HG03159 (cell line): ENCODE measurements at regions not wholly inside any gene's neighbourhood (a gene's known extent, or its start where the extent isn't known, plus 50 kb on each side); places are given as distances from the start of the nearest gene placed in this dataset.

ENCODE experiments used
- ATAC-seq: cut with Tn5 transposase; IDR thresholded peaks from one replicate; pipeline ENCODE4 v1.9.1; 2021; ENCODE audit warnings: mild to moderate bottlenecking, moderate library complexity; ENCODE audit not compliant: unreplicated experiment

DNA sequence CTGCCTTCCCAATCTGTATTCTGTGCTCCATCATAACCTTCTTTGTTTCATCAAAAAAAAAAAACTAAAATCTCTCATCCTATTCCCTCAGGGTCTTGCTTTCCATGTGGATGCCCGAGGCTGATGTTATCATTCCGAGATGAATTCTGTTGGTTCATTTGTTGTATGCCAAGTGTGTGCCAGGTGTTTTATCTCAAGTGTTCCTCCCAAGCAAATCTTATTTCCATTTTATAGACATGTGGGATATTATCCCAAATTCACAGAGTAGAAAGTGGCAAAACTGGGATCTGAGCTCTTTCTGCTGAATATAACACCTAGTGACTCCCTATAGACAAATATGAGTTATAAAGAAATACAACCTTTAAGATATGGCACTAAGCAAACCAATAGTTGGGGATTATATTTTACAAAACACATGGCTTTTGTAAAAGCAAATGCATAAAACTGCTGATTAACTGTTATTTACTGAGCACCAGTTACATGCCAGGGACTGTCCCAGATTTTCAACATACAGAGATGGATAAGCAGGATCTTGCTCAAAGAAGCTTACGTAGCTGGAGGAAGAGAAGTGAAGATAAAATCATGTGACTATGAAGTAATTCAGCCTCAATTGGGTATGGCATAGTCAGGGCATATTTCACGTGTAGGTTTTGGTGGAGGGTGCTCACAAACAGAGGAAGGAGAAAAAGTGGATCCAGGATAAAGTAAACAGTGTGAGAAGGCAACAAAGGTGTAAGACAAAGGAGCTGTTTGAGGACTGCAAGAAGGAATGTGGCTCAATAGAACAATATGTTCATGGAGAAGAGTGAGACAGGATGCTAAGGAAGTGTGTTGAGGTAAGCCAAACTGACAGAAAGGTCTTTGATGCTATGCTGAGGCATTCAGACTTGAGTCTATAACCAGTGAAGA, 143.3 kb upstream of the ADAMTSL1 start:
- ATAC-seq = no peak

DNA sequence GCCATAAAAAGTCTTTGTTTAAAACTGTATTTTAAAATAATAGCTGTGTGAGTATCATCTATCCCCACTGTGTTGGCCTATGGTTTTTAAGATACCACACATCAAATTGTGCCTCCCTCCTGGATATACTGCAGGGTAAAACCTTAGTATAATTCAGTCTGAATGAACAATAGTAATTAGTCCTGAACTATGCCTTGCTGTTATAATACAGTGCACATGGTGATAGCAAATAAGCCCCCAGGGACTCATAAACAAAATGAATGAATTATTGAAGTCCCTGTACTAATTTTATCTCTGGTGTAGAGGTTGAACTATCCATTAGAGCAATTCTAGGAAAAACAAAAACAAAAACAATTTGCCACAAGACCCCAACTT, 142.7 kb upstream of the ADAMTSL1 start:
- no peak for ATAC-seq

DNA sequence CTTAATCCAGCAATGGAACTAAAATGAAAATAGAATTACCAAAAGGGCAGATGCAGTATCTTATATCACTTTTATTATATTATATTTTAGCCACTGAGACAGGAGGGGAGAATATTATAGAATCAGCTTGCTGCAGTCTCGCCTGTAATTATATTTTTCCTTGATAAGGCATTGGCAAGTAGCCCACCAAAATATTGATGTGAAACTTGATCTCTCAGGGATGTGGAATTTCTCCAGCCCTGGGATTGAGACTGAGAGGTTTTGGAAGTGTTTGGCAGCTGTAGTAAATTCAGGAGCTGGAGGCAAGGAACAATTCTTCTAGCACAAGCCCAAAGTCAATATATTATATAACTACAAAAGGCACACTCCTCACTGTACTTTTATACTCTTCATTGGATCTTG, 142.1 kb upstream of the ADAMTSL1 start:
- no peak for ATAC-seq

DNA sequence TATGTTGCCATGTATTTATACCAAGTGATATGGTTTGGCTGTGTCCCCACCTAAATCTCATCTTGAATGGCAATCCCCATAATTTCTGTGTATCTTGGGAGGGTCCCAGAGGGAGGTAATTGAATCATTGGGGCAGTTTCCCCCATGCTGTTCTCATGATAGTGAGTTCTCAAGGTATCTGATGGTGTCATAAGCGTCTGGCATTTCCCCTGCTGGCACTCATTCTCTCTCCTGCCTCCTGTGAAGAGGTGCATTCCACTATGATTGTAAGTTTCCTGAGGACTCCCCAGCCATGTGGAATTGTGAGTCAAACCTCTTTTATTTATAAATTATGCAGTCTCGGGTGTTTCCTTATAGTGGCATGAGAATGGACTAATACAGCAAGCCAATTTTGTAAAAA, 140.8 kb upstream of the ADAMTSL1 start:
- ATAC-seq = no peak

DNA sequence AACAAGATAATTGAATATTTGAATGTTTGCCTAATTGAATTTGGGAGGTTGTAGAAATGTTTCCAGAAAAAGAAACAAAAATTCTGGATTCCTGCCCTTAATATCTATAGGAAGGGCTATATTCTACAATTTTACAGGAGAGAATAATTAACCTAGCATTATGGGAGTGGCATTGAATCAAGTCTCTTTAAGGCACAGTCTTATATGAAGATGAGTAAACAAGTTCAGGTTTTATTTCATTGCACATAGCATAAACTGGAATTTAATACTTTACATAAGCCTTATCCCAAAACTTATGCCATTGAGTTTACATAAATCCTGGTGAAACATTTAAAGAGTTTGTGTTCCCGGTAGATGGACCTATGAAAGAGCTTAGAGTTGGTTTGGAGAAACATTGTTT, 138.1 kb upstream of the ADAMTSL1 start:
- ATAC-seq = no peak

DNA sequence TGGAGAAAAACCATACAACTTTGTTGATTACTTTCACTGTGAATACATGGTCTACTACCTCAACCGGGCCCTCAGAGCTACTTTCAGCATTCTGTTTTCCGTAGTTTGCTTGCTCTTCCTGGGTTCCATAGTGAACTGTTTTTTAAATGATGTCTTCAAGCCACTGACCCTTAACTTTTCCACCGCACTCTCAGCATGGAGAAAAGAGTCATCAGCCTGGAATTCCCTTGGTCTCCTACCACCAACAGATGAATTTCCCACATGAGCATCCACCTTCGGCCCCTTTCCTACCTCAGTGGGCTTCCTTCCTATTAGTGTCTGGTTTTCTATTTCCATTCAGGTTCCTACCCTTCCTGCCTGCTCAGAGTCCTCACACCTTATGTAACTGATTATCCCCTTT, 135.9 kb upstream of the ADAMTSL1 start:
- no peak for ATAC-seq

DNA sequence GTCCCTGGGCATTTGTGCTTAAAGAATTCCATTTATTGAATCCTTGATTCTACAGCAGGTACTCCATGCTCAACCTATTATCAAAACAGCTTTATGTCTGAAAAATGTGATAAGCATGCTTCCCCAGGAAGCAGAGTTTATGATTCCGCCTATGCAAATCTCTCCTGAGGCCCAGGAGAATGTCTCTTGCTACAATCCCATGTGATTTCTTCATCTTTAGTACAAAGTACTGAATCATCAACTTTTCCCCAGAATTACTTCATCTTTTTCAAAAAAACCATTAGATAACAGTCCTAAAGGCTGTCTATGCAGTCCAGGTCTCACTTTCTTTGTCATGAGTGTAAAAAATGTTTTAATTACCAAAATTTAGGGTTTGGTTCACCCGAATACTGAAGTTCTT, 130.2 kb upstream of the ADAMTSL1 start:
- ATAC-seq = no peak

DNA sequence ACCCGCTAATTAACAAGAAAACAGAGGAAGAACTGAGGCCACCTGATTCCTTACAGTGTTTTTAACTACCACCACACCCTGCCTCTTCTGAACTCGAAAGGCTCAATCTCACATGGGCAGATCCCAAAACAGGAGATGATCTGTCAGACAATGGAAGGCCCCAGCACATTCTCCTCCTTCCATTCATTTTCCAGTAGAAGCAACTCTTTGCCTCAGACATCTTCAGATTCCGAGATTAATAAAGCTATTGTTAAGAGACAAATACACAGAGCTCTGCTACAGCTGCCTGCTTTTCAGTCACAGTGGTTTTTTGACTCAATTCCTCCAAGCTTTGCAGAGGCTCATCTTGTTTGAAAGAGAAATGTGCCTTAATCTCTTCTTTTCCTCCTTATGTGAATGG, 127.2 kb upstream of the ADAMTSL1 start:
- no peak for ATAC-seq

DNA sequence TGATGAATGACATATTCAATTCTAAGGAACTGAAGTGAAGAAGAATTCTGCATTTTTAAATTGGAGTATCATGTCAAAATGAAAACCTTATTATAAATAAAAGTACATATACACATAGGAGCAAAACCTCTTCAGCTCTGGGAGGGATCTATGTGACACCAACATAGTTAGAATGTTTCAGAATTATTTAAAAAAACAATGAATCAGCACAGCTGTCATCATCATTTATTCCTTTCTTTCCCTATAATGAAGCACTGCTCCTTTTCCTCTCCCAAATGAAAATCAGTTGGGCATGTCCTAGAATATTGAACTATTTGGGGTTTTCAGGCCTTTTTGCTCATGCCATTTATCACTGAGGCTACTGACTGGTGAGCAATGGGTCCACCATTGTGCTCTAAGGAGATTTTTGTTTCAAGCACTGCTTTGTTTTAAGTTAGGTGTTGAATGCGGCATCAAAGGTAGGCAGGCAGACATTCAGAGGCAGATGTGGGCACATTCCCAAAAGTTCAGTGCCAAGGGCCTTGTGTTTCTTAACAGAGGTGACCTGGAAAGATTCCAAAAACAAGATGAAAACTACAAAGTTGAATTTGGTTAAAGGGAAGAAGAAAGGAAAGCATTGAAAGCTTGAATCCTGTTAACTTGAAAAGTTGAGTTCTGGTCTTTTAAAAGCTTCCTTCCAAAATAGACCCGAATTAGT, 126.4 kb upstream of the ADAMTSL1 start:
- no peak for ATAC-seq

DNA sequence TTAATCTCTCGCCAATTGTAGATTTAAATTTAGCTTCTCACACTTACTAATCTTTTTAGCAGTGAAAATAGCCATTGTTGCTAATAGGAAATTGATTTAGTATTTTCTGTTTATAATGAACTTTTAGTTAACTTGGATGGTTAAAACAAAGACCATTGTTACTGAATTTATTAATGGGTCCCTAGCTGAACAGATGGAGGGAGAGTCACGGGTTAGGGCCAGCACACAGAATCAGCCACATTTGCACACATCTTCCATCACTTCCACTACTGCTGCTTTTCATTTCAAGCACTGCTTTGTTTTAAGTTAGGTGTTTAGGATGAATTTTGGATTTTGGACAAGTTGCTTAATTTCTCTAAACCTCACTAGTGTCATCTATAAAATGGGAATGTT, 125.9 kb upstream of the ADAMTSL1 start:
- no peak for ATAC-seq

DNA sequence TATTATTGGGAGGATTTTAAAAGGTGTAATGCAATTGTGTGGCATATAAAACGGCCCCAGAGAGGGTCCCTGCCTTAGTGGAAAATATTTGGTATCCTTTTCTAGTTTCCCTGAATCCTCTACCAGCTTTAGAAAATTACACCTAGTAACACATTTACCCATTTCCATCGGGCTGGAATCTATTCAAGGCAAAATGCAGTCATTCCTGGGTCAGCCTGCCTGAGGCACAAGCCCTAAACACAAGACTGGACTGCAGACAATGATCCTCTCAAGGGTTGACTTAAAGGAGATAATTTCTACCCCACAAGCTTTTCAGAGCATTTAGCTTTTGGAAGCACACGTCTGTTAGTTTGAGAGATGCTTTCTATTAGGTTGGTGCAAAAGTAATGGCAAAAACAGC, 124.4 kb upstream of the ADAMTSL1 start:
- no peak for ATAC-seq

DNA sequence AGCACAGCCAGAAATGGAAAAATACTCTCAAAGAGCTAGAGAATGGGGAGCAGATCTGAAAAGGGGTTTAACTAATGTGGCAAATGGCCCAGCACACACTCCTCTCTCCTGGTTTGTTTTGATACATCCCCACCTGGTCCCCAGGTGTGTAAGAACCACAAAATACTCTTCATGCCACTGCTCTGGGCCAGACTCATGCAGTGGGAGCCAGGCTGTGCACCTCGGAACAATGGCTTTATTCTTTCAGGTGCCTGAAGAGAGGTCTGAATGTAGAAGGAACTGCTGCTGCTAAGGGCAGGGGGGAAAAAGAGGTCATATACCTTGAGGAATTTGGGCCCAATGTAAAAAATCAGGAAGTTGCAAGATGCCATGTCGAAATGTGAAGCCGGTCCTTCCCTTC, 123.9 kb upstream of the ADAMTSL1 start:
- ATAC-seq = no peak

DNA sequence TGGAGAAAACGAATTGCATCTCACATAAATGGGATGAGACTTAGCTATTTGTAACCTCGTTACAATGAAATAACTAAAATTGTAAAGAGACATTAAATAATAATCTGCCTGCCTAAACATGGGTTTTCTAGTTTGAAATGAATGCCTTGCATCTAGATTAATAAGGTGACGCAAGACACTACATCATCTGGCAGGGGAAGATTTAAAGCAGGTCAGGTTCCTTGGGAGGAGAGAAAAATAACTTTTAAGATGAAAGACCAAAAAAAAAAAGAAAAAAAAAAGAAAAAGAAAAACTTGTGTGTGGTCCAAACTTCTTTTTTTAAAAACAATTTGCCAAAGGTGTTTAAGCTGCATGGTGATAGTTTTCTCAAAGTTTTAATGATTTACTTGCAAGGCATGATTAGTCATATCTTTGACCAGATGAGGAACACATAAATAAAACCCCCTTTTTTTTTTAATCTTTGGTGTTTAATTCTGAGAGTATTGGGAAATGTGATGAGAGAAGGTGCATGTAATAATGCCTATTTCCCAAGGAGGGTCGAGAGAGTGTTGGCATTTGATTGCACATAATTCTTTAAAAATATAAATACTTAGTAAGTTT, 122.9 kb upstream of the ADAMTSL1 start:
- no peak for ATAC-seq

DNA sequence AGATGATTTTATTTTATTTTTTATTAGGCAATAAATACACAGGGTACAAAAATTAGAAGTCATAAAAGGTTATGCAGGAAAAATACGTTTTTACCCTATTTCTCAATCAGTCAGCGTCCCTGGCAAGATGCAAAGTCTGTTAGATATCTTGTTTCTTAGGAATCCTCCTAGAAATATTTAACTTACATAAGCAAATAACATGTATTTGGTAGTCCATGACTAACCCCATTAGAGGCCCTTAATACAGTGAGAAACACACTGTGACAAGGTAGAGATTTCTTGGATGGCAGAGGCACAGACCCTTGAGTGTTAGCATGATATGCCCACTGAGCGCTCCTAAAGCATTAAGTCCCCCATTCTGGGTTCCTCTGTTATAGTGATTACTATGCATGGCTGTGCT, 121.2 kb upstream of the ADAMTSL1 start:
- ATAC-seq = no peak

DNA sequence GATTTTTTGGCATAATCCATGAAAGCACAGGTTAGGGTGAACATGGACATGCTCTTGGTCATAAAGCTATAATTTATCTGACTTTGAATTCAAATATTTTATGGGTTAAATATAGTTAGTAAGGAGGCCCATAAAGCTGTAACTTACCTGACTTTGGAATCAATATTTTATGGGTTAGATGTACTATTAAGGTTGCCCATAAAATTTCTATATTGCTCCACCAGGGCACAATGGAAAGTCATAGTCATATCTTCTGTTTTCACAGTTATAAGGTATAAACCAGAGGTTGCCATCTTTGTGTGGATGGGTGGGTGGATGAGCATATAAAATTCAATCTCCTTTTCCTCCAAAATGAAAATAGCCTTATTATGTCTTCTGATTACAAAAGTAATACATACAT, 120.5 kb upstream of the ADAMTSL1 start:
- no peak for ATAC-seq

DNA sequence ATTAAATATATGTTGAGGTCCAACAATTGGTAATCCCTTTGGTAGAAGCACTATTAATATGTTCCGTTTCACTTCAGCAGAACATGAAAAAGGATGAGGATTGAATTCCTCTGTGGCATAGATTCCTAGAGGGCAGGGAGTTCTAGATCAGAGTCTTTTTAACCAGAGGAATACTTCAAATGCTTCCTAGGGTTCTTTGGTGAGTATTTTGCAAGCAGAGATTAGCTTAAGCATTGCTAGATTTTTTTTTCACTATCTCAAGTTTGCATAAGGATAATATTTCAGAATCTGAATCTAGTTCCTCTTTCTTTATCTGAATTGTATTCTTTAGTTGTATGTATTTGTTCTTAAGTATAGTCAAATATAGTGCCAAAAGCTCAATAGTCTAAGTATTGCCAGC, 116.6 kb upstream of the ADAMTSL1 start:
- no peak for ATAC-seq

DNA sequence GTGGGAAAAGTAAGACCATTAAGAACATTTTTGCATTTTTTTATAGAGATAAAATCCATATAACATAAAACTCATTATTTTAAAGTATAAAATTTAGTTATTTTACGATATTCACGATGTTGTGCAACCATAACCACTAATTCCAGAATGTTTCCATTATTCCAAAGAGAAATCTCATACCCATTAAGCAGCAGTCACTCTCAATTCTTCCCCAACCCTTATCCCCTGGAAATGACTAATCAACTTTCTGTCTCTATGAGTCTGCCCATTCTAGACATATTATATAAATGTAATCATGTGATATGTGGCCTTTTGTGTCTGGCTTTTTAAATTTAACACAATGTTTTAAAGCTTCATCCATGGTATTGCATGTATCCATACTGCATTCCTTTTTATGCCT, 115.6 kb upstream of the ADAMTSL1 start:
- ATAC-seq = no peak

DNA sequence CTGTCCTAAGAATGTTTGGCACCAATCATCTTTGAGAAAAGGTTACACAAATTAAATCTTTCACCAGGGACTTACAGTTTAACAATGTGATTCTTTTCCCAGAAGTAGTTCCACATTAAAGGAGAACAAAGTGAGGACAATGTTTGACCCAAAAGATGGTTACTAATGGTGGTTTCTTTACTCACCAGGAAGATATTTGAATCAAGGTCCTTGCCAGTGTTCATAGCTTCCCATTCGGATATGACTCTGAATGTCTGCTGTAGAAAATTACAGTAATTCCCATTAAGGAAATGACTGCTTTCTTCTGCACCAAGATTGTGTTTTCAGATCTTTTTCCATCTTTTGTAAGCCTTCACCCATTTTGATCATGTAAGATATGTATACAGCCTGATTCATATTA, 114.6 kb upstream of the ADAMTSL1 start:
- ATAC-seq = no peak

DNA sequence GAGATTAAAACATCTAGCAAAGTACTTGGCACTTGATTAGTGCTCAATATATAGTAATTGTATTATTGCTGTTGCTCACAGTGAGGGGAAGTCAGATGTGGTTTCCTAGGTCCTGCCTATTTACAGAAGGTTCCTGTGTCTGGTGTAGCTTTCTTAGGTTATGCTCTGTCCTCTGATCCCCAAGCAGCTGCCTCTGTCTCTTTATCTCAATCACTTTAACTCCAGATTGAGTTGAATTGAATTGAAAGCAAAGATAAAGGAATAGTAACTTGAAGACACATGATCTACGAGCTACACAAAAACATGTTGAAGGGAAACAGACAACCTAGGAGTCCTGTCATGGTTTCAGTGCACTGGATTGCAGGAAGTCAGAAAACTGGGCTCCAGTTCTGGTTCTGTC, 113.9 kb upstream of the ADAMTSL1 start:
- ATAC-seq = no peak

DNA sequence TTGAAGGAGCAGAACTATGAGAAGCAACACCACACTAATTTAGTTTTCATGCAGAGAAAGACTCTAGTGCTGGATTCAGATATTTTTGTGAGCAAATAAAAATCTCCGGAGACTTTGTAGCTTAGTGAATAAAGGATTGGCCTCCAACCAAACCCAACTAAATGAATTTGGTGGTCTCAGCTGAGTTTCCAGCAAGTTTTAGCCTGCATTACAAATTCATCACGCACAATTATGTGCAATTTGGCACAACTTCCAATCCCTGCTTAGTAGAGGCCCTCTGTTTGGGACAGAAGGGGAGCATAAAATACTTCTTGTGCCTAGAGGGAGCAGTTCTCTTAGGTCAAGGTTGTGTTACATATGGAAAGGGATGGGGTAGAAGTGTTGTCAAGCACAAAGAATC, 112.3 kb upstream of the ADAMTSL1 start:
- no peak for ATAC-seq

DNA sequence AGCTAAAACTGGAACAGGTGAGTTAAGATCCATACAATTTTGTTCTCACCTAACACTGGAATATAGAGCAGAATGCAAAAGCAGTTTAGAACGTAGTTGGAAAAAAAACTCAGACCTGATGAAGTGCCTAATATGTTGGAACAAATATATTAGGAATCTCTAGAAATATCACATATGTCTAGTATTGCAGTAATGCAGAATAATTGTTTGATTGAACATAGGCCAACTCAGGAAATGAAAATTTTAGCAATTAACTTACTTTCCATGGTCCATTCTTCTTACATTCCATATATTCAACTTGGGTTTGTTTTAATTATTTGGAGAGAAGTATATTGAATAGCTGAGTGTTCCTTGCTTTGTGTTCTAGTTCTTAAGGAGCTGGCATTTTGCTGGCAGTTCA, 111.8 kb upstream of the ADAMTSL1 start:
- no peak for ATAC-seq
